A549 (cell line): ENCODE measurements at regions not wholly inside any gene's neighbourhood (a gene's known extent, or its start where the extent isn't known, plus 50 kb on each side); places are given as distances from the start of the nearest gene placed in this dataset.
A peak's percentile ranks its signal among the peaks of the same experiment; 100 is the strongest.
"Not testable (repeated sequence)": the region's sequence is repeated elsewhere in the genome, so short reads cannot be mapped to it uniquely, and the experiment has no call there.

ENCODE experiments used
- ATAC-seq, 2 experiments: fragments of 200-7000 bp in 1 of 2; fragments of >200 bp in 1 of 2; cut with Nextera tagmentation in 1 of 2; cut with Tn5 transposase in 1 of 2; 3 replicates each; pipeline versions ENCODE4 v1.8.0 to v1.9.1; 2018 to 2020; ENCODE audit warnings: mild to moderate bottlenecking in 1 of 2, moderate library complexity in 1 of 2
- CTCF ChIA-PET: fragments of 300-600 bp; sonication (Branson Sonifier 250); formaldehyde crosslinking; extraction: SDS; loops from one replicate; lab custom pipeline; 2021; ENCODE audit warnings: antibody characterized with exemption, inconsistent platforms; lab: Yijun Ruan, JAX
- POLR2A ChIA-PET: fragments of 350-600 bp; formaldehyde crosslinking; extraction: SDS; loops from one replicate; lab custom pipeline; 2021; ENCODE audit warnings: antibody characterized with exemption, inconsistent platforms; lab: Yijun Ruan, JAX
- DNase-seq, 2 experiments: peaks; one replicate each; pipeline versions ENCODE4 v3.0.0 to v3.0.0-alpha.2; 2011 to 2016; ENCODE audit warnings: low read depth in 1 of 2, low spot score in 1 of 2
- FAIRE-seq: peaks from 2 replicates; lab custom pipeline; 2011; peaks lifted over from hg19 to GRCh38; lab: Jason Lieb, UNC
- H3K27ac ChIP-seq, 2 experiments: fragments of >200 bp; sonication (Bioruptor Twin); formaldehyde crosslinking; 3 replicates each; pipeline ENCODE4 v1.5.1; 2016 to 2017
- H3K4me1 ChIP-seq: fragments of >200 bp; sonication (Bioruptor Twin); formaldehyde crosslinking; 3 replicates; pipeline ENCODE4 v1.6.1; 2016
- H3K4me2 ChIP-seq: fragments of >200 bp; sonication (Bioruptor Twin); formaldehyde crosslinking; 3 replicates; pipeline ENCODE4 v1.6.1; 2016
- H3K4me3 ChIP-seq: fragments of >200 bp; sonication (Bioruptor Twin); formaldehyde crosslinking; 3 replicates; pipeline ENCODE4 v1.5.1; 2016
- H3K9me3 ChIP-seq: fragments of >200 bp; sonication (Bioruptor Twin); formaldehyde crosslinking; 3 replicates; pipeline ENCODE4 v1.6.1; 2016
- BCL3 ChIP-seq: fragments of >200 bp; sonication (Bioruptor Twin); formaldehyde crosslinking; IDR thresholded peaks from 3 replicates; pipeline ENCODE4 v1.6.1; 2016
- CTCF ChIP-seq: fragments of >200 bp; sonication (Bioruptor Twin); formaldehyde crosslinking; IDR thresholded peaks from 3 replicates; pipeline ENCODE4 v1.5.1; 2016
- E2F6 ChIP-seq: IDR thresholded peaks from 2 replicates; pipeline ENCODE4 v1.6.1; 2012; ENCODE audit warnings: low read depth, borderline replicate concordance
- EHF ChIP-seq: fragments of 250-450 bp; sonication (Bioruptor Pico); IDR thresholded peaks from 2 replicates; pipeline ENCODE4 v1.5.0; 2020; ENCODE audit warnings: mild to moderate bottlenecking
- ELK1 ChIP-seq: fragments of 150-350 bp; IDR thresholded peaks from 2 replicates; pipeline ENCODE4 v1.6.1; 2014; ENCODE audit warnings: low read depth, mild to moderate bottlenecking, low read length
- FOSB ChIP-seq: fragments of 250-450 bp; sonication (Bioruptor Pico); IDR thresholded peaks from 2 replicates; pipeline ENCODE4 v1.5.0; 2020; ENCODE audit warnings: mild to moderate bottlenecking, moderate library complexity
- FOSL2 ChIP-seq, 2 experiments: fragments of 450-650 bp in 1 of 2; fragments of >200 bp in 1 of 2; sonication (Bioruptor Twin) in 1 of 2; formaldehyde crosslinking; IDR thresholded peaks; 2 replicates each; pipeline versions ENCODE4 v1.5.0 to v1.6.1; 2016 to 2020; ENCODE audit warnings: mild to moderate bottlenecking in 1 of 2, moderate library complexity in 1 of 2
- FOXS1 ChIP-seq: fragments of 250-450 bp; sonication (Bioruptor Pico); IDR thresholded peaks from 2 replicates; pipeline ENCODE4 v1.5.0; 2020; ENCODE audit warnings: mild to moderate bottlenecking, moderate library complexity
- HDAC2 ChIP-seq: fragments of 200-600 bp; sonication (generic); IDR thresholded peaks from 2 replicates; pipeline ENCODE4 v1.6.1; 2016
- HES2 ChIP-seq: fragments of >200 bp; sonication (Bioruptor Twin); formaldehyde crosslinking; IDR thresholded peaks from 2 replicates; pipeline ENCODE4 v1.6.1; 2016
- JUNB ChIP-seq: fragments of >200 bp; sonication (Bioruptor Twin); formaldehyde crosslinking; IDR thresholded peaks from 2 replicates; pipeline ENCODE4 v1.6.1; 2016
- KDM5A ChIP-seq: fragments of 200-600 bp; sonication (generic); IDR thresholded peaks from 2 replicates; pipeline ENCODE4 v1.6.1; 2016; ENCODE audit warnings: antibody characterized with exemption, mild to moderate bottlenecking
- NFE2L2 ChIP-seq: fragments of 150-350 bp; conservative IDR thresholded peaks from 2 replicates; pipeline ENCODE4 v1.6.1; 2014; ENCODE audit warnings: low read length
- PBX3 ChIP-seq: IDR thresholded peaks from 2 replicates; pipeline ENCODE4 v1.6.1; 2012
- POLR2AphosphoS2 ChIP-seq: conservative IDR thresholded peaks from 2 replicates; pipeline ENCODE4 v1.6.1; 2012; ENCODE audit warnings: low read length, improper control_type of control experiment, inconsistent platforms
- RCOR1 ChIP-seq: fragments of 150-350 bp; IDR thresholded peaks from 2 replicates; pipeline ENCODE4 v1.6.1; 2014; ENCODE audit warnings: antibody characterized with exemption, low read length, low read depth
- USF2 ChIP-seq: fragments of 450-650 bp; IDR thresholded peaks from 2 replicates; pipeline ENCODE4 v1.6.1; 2014; ENCODE audit warnings: antibody characterized with exemption
- ZSCAN20 ChIP-seq: fragments of 250-450 bp; sonication (Bioruptor Pico); IDR thresholded peaks from 2 replicates; pipeline ENCODE4 v1.8.0; 2022; ENCODE audit warnings: mild to moderate bottlenecking, moderate library complexity
- WGBS: methylation state at CpG from one replicate; pipeline ENCODE4 v1.1.6; 2017; ENCODE audit errors: missing lambda C conversion rate; 5-methylcytosine and 5-hydroxymethylcytosine counted together

GRCh38 chr15:22237891-22238275 lies 157.6 kb downstream of the OR4M2 start:
- Histone ChIP-seq H3K9me3 (peaks cover 23% of the 10 kb centered on the region), H3K27ac (no peak overlapping the region), H3K4me3 (no peak overlapping the region), H3K4me2 (peak overlapping the region; percentile 42), H3K4me1 (peaks cover 13% of the 10 kb centered on the region; the same call in 2 of the 3 replicates)
- ChIA-PET CTCF (interaction anchor here (2.0 to 6.8 kb wide), 2 partner anchors 14 to 1882 kb away, joined by 5 to 67 read pairs; no protein-coding TSS in a partner anchor), POLR2A (no interaction called here)
- FAIRE-seq: no peak
- DNase-seq: no peak
- ATAC-seq: no peak
- TF ChIP-seq ZSCAN20 (CRISPR knock-in tag) (no peak), FOSB (no peak), POLR2AphosphoS2 (no peak), ELK1 (no peak)
- 24% methylated on average over 9 of the region's 9 CpGs for WGBS

- CTCF ChIA-PET: interaction anchor here (1.0 to 6.8 kb wide), 2 partner anchors 15 to 1882 kb away, joined by 3 to 67 read pairs; no protein-coding TSS in a partner anchor
- ATAC-seq: peak; percentile 78 to 80
- 23% methylated on average over 20 of the region's 20 CpGs for WGBS
These were observed 158.1 kb downstream of the OR4M2 start for GRCh38 chr15:22238276-22238958.

GRCh38 chr15:22238959-22239805 lies 158.9 kb downstream of the OR4M2 start:
- 37% methylated on average over 22 of the region's 22 CpGs for WGBS
- peak; percentile 49 to 54; a peak in 5 of 6 replicates for ATAC-seq
- POLR2A ChIA-PET, H3K4me3 ChIP-seq, DNase-seq, FAIRE-seq: not testable (repeated sequence)
- peaks cover 23% of the 10 kb centered on the region for H3K9me3 ChIP-seq
- peak overlapping the region in 1 of 2 experiments; percentile 19; a peak in 1 of 6 replicates for H3K27ac ChIP-seq
- peaks cover 13% of the 10 kb centered on the region; the same call in 2 of the 3 replicates for H3K4me1 ChIP-seq
- H3K4me2 ChIP-seq: peak overlapping the region; percentile 42
- CTCF ChIA-PET: interaction anchor here (1.0 to 6.8 kb wide), 2 partner anchors 16 to 1883 kb away, joined by 3 to 67 read pairs; no protein-coding TSS in a partner anchor

More at GRCh38 chr15:22238276-22238958, 158.1 kb downstream of the OR4M2 start:
- POLR2A ChIA-PET; H3K4me3 ChIP-seq; TF ChIP-seq FOSL2 (IDR thresholded peaks at IDR 0.05): not testable (repeated sequence)
- peak; percentile 12; the same call in 1 of the 2 replicates for TF ChIP-seq FOSL2 (CRISPR knock-in tag; IDR thresholded peaks at IDR 0.05)
- Histone ChIP-seq H3K4me2 (peak overlapping the region; percentile 42), H3K27ac (peak overlapping the region in 1 of 2 experiments; percentile 30; a peak in 1 of 6 replicates), H3K9me3 (peaks cover 26% of the 10 kb centered on the region), H3K4me1 (peaks cover 13% of the 10 kb centered on the region; the same call in 2 of the 3 replicates)
- DNase-seq (peak in 1 of 2 experiments; percentile 39), FAIRE-seq (peak; percentile 23)

GRCh38 chr15:22239806-22240180 lies 159.5 kb downstream of the OR4M2 start:
- CTCF ChIA-PET: interaction anchor here (2.1 to 6.8 kb wide), 2 partner anchors 16 kb away, joined by 8 to 67 read pairs; no protein-coding TSS in a partner anchor
- no peak for ATAC-seq
- DNase-seq: no peak
- FAIRE-seq: no peak
- 22% methylated on average over 3 of the region's 3 CpGs for WGBS
- H3K4me1 ChIP-seq: peaks cover 13% of the 10 kb centered on the region; the same call in 2 of the 3 replicates
- POLR2A ChIA-PET: no interaction called here
- no peak overlapping the region for H3K27ac ChIP-seq
- H3K4me3 ChIP-seq: no peak overlapping the region
- H3K9me3 ChIP-seq: peaks cover 21% of the 10 kb centered on the region
- H3K4me2 ChIP-seq: no peak overlapping the region
- TF ChIP-seq FOXS1 (no peak), HES2 (no peak), EHF (CRISPR knock-in tag) (no peak), POLR2AphosphoS2 (no peak), NFE2L2 (no peak), HDAC2 (no peak), PBX3 (no peak), KDM5A (no peak), E2F6 (no peak), JUNB (no peak), USF2 (no peak), RCOR1 (no peak), CTCF (no peak), BCL3 (no peak)
